Upper lobe of left lung (tissue), 4 donors: ENCODE measurements at regions not wholly inside any gene's neighbourhood (a gene's known extent, or its start where the extent isn't known, plus 50 kb on each side); places are given as distances from the start of the nearest gene placed in this dataset.

Source experiments
- EP300 ChIP-seq, 4 donors: sonication (generic); formaldehyde crosslinking; IDR thresholded peaks; one replicate each; pipeline ENCODE4 v1.5.1; 2017; ENCODE audit warnings: antibody characterized with exemption in 4 of 4, control low read depth in 2 of 4
- POLR2A ChIP-seq, 4 donors: fragments of 450-650 bp; IDR thresholded peaks; one replicate each; pipeline ENCODE4 v1.5.1; 2016 to 2017; ENCODE audit warnings: antibody characterized with exemption in 4 of 4, mild to moderate bottlenecking in 2 of 4
- TF ChIP-seq, protein P1 (sequence below), 6 experiments: fragments of 450-650 bp in 4 of 6; fragments of 200-600 bp in 2 of 6; sonication (generic) in 2 of 6; IDR thresholded peaks; one replicate each; pipeline ENCODE4 v1.5.1; 2016 to 2019; ENCODE audit warnings: antibody characterized with exemption in 6 of 6

DNA sequence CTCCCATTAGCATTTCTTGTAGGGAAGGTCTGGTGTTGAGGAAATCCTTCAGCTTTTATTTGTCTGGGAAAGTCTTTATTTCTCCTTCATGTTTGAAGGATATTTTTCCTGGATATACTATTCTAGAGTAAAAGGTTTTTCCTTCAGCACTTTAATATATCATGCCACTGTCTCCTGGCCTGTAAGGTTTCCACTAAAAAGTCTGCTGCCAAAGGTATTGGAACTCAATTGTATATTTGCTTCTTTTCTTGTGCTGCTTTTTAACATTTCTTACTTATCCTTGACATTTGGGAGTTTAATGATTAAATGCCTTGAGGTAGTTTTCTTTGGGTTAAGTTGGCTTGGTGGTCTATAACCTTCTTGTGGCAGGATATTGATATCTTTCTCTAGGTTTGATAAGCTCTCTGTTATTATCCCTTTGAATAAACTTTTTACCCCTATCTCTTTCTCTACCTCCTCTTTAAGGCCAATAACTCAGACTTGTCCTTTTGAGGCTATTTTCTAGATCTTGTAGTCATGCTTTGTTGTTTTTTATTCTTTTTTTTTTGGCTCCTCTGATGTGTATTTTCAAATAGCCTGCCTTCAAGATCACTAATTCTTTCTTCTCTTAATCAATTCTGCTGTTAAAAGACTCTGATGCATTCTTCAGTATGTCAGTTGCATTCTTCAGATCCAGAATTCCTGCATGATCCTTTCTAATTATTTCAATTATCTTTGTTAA lies 225.0 kb upstream of the ZNF217 start:
- TF ChIP-seq, protein P1, sequence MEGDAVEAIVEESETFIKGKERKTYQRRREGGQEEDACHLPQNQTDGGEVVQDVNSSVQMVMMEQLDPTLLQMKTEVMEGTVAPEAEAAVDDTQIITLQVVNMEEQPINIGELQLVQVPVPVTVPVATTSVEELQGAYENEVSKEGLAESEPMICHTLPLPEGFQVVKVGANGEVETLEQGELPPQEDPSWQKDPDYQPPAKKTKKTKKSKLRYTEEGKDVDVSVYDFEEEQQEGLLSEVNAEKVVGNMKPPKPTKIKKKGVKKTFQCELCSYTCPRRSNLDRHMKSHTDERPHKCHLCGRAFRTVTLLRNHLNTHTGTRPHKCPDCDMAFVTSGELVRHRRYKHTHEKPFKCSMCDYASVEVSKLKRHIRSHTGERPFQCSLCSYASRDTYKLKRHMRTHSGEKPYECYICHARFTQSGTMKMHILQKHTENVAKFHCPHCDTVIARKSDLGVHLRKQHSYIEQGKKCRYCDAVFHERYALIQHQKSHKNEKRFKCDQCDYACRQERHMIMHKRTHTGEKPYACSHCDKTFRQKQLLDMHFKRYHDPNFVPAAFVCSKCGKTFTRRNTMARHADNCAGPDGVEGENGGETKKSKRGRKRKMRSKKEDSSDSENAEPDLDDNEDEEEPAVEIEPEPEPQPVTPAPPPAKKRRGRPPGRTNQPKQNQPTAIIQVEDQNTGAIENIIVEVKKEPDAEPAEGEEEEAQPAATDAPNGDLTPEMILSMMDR (IDR thresholded peaks at IDR 0.05) = no peak
- TF ChIP-seq POLR2A (IDR thresholded peaks at IDR 0.05) (no peak), EP300 (IDR thresholded peaks at IDR 0.05) (no peak)
